Right lobe of liver (tissue), 4 donors: ENCODE measurements at regions not wholly inside any gene's neighbourhood (a gene's known extent, or its start where the extent isn't known, plus 50 kb on each side); places are given as distances from the start of the nearest gene placed in this dataset.

Experiments
- POLR2A ChIP-seq: fragments of 450-650 bp; IDR thresholded peaks from one replicate; pipeline ENCODE4 v1.6.1; 2017; ENCODE audit warnings: antibody characterized with exemption, mild to moderate bottlenecking
- TF ChIP-seq, protein P1 (sequence below), 4 donors: fragments of 200-600 bp in 3 of 4; fragments of 450-650 bp in 1 of 4; IDR thresholded peaks; one replicate each; pipeline versions ENCODE4 v1.5.1 to v1.8.0; 2016 to 2022; ENCODE audit warnings: antibody characterized with exemption in 4 of 4, mild to moderate bottlenecking in 2 of 4
- donor health status: DM: no; HTN: no; CAD: no.
- donor health status: DM: no; HTN: no; CAD: no.
- donor health status: DM: no; HTN: yes; CAD: no.

DNA sequence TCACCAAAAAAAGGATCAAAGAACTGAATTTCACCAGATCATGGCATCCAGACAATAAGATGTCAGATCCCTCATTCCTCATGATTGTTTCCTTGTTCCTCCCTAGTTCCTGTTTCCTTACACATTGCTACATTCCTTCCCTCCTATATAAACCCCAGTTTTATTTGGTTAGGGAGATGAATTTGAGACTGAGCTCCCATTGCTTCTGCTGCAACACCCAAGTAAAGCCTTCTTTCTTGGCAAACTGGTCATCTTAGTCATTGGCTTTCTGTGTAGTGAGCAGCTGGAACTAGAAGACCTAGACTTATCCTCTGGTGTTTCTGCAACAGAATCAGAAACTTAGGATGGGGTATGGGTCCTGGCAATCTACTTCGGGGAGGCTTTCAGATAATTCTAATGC is 217.9 kb downstream of the NOVA1 start:
- TF ChIP-seq, protein P1, sequence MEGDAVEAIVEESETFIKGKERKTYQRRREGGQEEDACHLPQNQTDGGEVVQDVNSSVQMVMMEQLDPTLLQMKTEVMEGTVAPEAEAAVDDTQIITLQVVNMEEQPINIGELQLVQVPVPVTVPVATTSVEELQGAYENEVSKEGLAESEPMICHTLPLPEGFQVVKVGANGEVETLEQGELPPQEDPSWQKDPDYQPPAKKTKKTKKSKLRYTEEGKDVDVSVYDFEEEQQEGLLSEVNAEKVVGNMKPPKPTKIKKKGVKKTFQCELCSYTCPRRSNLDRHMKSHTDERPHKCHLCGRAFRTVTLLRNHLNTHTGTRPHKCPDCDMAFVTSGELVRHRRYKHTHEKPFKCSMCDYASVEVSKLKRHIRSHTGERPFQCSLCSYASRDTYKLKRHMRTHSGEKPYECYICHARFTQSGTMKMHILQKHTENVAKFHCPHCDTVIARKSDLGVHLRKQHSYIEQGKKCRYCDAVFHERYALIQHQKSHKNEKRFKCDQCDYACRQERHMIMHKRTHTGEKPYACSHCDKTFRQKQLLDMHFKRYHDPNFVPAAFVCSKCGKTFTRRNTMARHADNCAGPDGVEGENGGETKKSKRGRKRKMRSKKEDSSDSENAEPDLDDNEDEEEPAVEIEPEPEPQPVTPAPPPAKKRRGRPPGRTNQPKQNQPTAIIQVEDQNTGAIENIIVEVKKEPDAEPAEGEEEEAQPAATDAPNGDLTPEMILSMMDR (IDR thresholded peaks at IDR 0.05) = no peak
- TF ChIP-seq POLR2A = no peak
